ENCODE measurements at regions not wholly inside any gene's neighbourhood (a gene's known extent, or its start where the extent isn't known, plus 50 kb on each side); places are given as distances from the start of the nearest gene placed in this dataset.

GRCh38 chr10:3413937-3414666 lies 241.5 kb upstream of the PITRM1 start:
- DNase-seq (ENCODE audit: low spot score), result no peak

GRCh38 chr10:3412646-3413045 lies 240.1 kb upstream of the PITRM1 start:
- no peak for DNase-seq (ENCODE audit: low spot score)

GRCh38 chr10:3412071-3412582 lies 239.5 kb upstream of the PITRM1 start:
- DNase-seq (ENCODE audit: low spot score), result no peak

GRCh38 chr10:3411044-3411443 lies 238.5 kb upstream of the PITRM1 start:
- no peak for DNase-seq (ENCODE audit: low spot score)

GRCh38 chr10:3409928-3410327 lies 237.3 kb upstream of the PITRM1 start:
- DNase-seq (ENCODE audit: low spot score), result no peak

- no peak for DNase-seq (ENCODE audit: low spot score)
Measured at GRCh38 chr10:3408603-3409365, 236.2 kb upstream of the PITRM1 start.

- no peak for DNase-seq (ENCODE audit: low spot score)
Measured at GRCh38 chr10:3407208-3407607, 234.6 kb upstream of the PITRM1 start.

GRCh38 chr10:3406556-3406955 lies 234.0 kb upstream of the PITRM1 start:
- DNase-seq (ENCODE audit: low spot score), result no peak

- DNase-seq (ENCODE audit: low spot score), result no peak
Measured at GRCh38 chr10:3404381-3404780, 231.8 kb upstream of the PITRM1 start.

- DNase-seq (ENCODE audit: low spot score), result no peak
Measured at GRCh38 chr10:3402187-3402751, 229.7 kb upstream of the PITRM1 start.

- no peak for DNase-seq (ENCODE audit: low spot score)
Measured at GRCh38 chr10:3401491-3401938, 228.9 kb upstream of the PITRM1 start.

- no peak for DNase-seq (ENCODE audit: low spot score)
Measured at GRCh38 chr10:3400348-3400747, 227.8 kb upstream of the PITRM1 start.

GRCh38 chr10:3399756-3400155 lies 227.2 kb upstream of the PITRM1 start:
- no peak for DNase-seq (ENCODE audit: low spot score)

GRCh38 chr10:3398825-3399646 lies 226.5 kb upstream of the PITRM1 start:
- DNase-seq (ENCODE audit: low spot score), result no peak

GRCh38 chr10:3397846-3398245 lies 225.3 kb upstream of the PITRM1 start:
- no peak for DNase-seq (ENCODE audit: low spot score)

- DNase-seq (ENCODE audit: low spot score), result no peak
Measured at GRCh38 chr10:3397231-3397630, 224.6 kb upstream of the PITRM1 start.

- no peak for DNase-seq (ENCODE audit: low spot score)
Measured at GRCh38 chr10:3396116-3396515, 223.5 kb upstream of the PITRM1 start.

- DNase-seq (ENCODE audit: low spot score), result no peak
Measured at GRCh38 chr10:3395458-3395861, 222.9 kb upstream of the PITRM1 start.

- DNase-seq (ENCODE audit: low spot score), result no peak
Measured at GRCh38 chr10:3395041-3395440, 222.5 kb upstream of the PITRM1 start.

GRCh38 chr10:3393958-3394357 lies 221.4 kb upstream of the PITRM1 start:
- DNase-seq (ENCODE audit: low spot score), result no peak

- no peak for DNase-seq (ENCODE audit: low spot score)
Measured at GRCh38 chr10:3391657-3392056, 219.1 kb upstream of the PITRM1 start.

- DNase-seq (ENCODE audit: low spot score), result no peak
Measured at GRCh38 chr10:3389130-3389529, 216.5 kb upstream of the PITRM1 start.

Measured in H4 (cell line).